GM12872 (cell line): ENCODE measurements at regions not wholly inside any gene's neighbourhood (a gene's known extent, or its start where the extent isn't known, plus 50 kb on each side); places are given as distances from the start of the nearest gene placed in this dataset.

Experiments used
- CTCF ChIP-seq: IDR thresholded peaks from 3 replicates; pipeline ENCODE4 v1.5.1; 2011; ENCODE audit warnings: low read depth, mild to moderate bottlenecking, low read length, moderate library complexity; ENCODE audit not compliant: insufficient read depth

- TF ChIP-seq CTCF = no peak
Measured at GRCh38 chr2:224126003-224126402, 86.9 kb upstream of the SERPINE2 start.

GRCh38 chr2:224122542-224122941 is 83.5 kb upstream of the SERPINE2 start:
- no peak for TF ChIP-seq CTCF

GRCh38 chr2:224121406-224122067 is 82.5 kb upstream of the SERPINE2 start:
- TF ChIP-seq CTCF = no peak

- no peak for TF ChIP-seq CTCF
Measured at GRCh38 chr2:224120986-224121385, 81.9 kb upstream of the SERPINE2 start.

- no peak for TF ChIP-seq CTCF
Measured at GRCh38 chr2:224114428-224114827, 75.3 kb upstream of the SERPINE2 start.

- no peak for TF ChIP-seq CTCF
Measured at GRCh38 chr2:224111576-224111975, 72.5 kb upstream of the SERPINE2 start.

- no peak for TF ChIP-seq CTCF
Measured at GRCh38 chr2:224110811-224111210, 71.7 kb upstream of the SERPINE2 start.

GRCh38 chr2:224109751-224110150 is 70.7 kb upstream of the SERPINE2 start:
- TF ChIP-seq CTCF = no peak
